ENCODE measurements at regions not wholly inside any gene's neighbourhood (a gene's known extent, or its start where the extent isn't known, plus 50 kb on each side); places are given as distances from the start of the nearest gene placed in this dataset.

DNA sequence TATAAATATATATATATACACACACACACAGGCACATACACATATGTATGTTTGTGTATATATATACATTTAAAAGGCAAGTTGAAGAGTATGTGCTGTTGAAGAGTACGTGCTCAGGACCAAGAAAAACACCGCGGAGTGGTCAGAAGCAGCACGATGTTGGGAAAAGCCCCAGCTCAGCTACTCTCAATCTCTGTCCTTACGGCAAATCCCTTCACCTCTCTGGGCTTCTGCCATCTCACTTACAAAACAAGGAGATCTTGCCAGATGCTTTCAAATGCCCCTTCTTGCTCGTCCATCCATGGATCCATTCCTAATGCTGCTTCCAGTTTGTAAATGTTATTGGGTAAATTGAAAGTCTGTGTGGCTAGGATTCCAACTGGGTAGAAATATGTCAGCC, 333.9 kb downstream of the BCL11A start:
- Histone ChIP-seq H3K27ac (ENCODE audit: low read depth, low read length, poor library complexity, severe bottlenecking) (no peak overlapping the region), H3K79me2 (ENCODE audit: insufficient read depth, low read length) (no peaks in the 10 kb centered on the region), H3K9me2 (ENCODE audit: low read depth, low read length) (no peaks in the 10 kb centered on the region), H3K36me3 (ENCODE audit: insufficient read depth, low read length) (no peaks in the 10 kb centered on the region), H3K9ac (ENCODE audit: low read length) (no peak overlapping the region), H3K27me3 (ENCODE audit: insufficient read depth, low read length) (no peaks in the 10 kb centered on the region), H3K4me3 (ENCODE audit: low read depth, low read length, poor library complexity, severe bottlenecking) (no peak overlapping the region), H4K20me1 (ENCODE audit: insufficient read depth, low read length) (no peaks in the 10 kb centered on the region), H3K4me2 (ENCODE audit: low read length) (no peak overlapping the region), H2AFZ (ENCODE audit: low read length) (no peak overlapping the region), H3F3A (ENCODE audit: insufficient read depth, low read length) (no peaks in the 10 kb centered on the region), H3K9me3 (ENCODE audit: low read length) (no peaks in the 10 kb centered on the region), H3K4me1 (ENCODE audit: insufficient read depth, low read length, severe bottlenecking) (no peaks in the 10 kb centered on the region)
- no peak for TF ChIP-seq EZH2 (IDR thresholded peaks at IDR 0.05; ENCODE audit: borderline replicate concordance, low read length)
- TF ChIP-seq, protein P1, sequence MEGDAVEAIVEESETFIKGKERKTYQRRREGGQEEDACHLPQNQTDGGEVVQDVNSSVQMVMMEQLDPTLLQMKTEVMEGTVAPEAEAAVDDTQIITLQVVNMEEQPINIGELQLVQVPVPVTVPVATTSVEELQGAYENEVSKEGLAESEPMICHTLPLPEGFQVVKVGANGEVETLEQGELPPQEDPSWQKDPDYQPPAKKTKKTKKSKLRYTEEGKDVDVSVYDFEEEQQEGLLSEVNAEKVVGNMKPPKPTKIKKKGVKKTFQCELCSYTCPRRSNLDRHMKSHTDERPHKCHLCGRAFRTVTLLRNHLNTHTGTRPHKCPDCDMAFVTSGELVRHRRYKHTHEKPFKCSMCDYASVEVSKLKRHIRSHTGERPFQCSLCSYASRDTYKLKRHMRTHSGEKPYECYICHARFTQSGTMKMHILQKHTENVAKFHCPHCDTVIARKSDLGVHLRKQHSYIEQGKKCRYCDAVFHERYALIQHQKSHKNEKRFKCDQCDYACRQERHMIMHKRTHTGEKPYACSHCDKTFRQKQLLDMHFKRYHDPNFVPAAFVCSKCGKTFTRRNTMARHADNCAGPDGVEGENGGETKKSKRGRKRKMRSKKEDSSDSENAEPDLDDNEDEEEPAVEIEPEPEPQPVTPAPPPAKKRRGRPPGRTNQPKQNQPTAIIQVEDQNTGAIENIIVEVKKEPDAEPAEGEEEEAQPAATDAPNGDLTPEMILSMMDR (IDR thresholded peaks at IDR 0.05; ENCODE audit: low read length), result no peak

DNA sequence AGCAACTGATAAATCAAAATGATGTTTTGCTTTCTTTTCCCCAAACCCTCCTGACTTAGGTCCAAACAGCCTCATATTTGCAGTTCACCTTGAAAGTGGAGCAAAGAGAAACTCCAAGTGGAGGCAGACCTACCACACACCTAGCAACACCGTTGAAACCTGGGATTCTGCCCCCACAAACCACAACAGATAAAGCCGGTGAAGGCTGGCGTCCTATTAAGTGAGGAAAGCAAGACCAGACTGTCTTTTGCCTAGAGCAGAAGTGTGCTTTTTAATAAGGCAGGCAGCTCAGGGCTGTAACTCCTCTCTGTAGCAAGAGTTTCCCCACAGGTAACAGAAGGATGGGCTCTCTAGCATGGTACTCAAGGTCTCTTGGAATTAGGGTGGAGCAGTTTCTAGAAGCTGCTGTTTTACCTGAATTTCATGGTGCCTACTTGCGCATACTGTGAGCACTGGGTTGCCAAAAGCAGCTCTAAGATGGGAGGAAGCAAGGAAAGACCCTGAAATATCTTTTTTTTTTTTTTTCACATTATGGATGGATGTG, 336.9 kb downstream of the BCL11A start:
- Histone ChIP-seq H3K27ac (ENCODE audit: low read depth, low read length, poor library complexity, severe bottlenecking) (no peak overlapping the region), H3K9me2 (ENCODE audit: low read depth, low read length) (no peaks in the 10 kb centered on the region)
- TF ChIP-seq, protein P1 (IDR thresholded peaks at IDR 0.05; ENCODE audit: low read length), result no peak
- TF ChIP-seq EZH2 (IDR thresholded peaks at IDR 0.05; ENCODE audit: borderline replicate concordance, low read length), result no peak

DNA sequence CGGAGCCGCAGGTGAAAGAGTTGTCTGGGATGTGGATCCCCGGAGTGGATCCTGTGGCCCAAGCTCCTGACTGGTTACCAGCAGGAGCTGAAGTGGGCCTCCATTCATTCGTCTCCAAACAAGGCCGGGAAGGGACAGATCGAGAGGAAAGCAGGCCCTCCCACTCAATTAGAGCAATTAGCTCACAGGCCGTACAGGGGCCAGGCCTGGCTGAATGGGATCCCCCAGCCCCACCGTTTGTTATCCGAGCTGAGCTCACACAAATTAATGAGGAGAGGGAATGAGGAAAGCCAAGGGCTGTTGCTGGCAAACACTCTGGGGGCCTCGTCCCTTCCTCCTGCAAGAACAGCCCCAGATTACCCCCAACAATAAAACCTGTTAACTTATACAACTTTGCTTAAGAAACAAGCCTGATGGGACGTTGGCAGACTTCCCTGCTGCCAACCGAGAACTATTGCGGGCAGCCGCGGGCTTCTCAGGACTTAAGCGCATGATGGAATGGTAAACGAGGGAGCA, 338.0 kb downstream of the BCL11A start:
- Histone ChIP-seq H3K4me2 (ENCODE audit: low read length) (no peak overlapping the region), H3K27ac (ENCODE audit: low read depth, low read length, poor library complexity, severe bottlenecking) (no peak overlapping the region), H3K9me2 (ENCODE audit: low read depth, low read length) (no peaks in the 10 kb centered on the region), H3K9me3 (ENCODE audit: low read length) (no peaks in the 10 kb centered on the region), H3K4me1 (ENCODE audit: insufficient read depth, low read length, severe bottlenecking) (no peaks in the 10 kb centered on the region), H3K36me3 (ENCODE audit: insufficient read depth, low read length) (no peaks in the 10 kb centered on the region), H3F3A (ENCODE audit: insufficient read depth, low read length) (no peaks in the 10 kb centered on the region), H2AFZ (ENCODE audit: low read length) (no peak overlapping the region), H4K20me1 (ENCODE audit: insufficient read depth, low read length) (no peaks in the 10 kb centered on the region), H3K27me3 (ENCODE audit: insufficient read depth, low read length) (no peaks in the 10 kb centered on the region), H3K9ac (ENCODE audit: low read length) (no peak overlapping the region), H3K4me3 (ENCODE audit: low read depth, low read length, poor library complexity, severe bottlenecking) (no peak overlapping the region), H3K79me2 (ENCODE audit: insufficient read depth, low read length) (no peaks in the 10 kb centered on the region)
- TF ChIP-seq, protein P1 (IDR thresholded peaks at IDR 0.05; ENCODE audit: low read length), result no peak

More for the DNA sequence above, 336.9 kb downstream of the BCL11A start:
- no peaks in the 10 kb centered on the region for H3K9me3 ChIP-seq (ENCODE audit: low read length)
- no peaks in the 10 kb centered on the region for H4K20me1 ChIP-seq (ENCODE audit: insufficient read depth, low read length)
- H3K4me1 ChIP-seq (ENCODE audit: insufficient read depth, low read length, severe bottlenecking), result no peaks in the 10 kb centered on the region
- no peak overlapping the region for H3K9ac ChIP-seq (ENCODE audit: low read length)
- no peaks in the 10 kb centered on the region for H3F3A ChIP-seq (ENCODE audit: insufficient read depth, low read length)
- H3K27me3 ChIP-seq (ENCODE audit: insufficient read depth, low read length), result no peaks in the 10 kb centered on the region
- H2AFZ ChIP-seq (ENCODE audit: low read length), result no peak overlapping the region
- H3K36me3 ChIP-seq (ENCODE audit: insufficient read depth, low read length), result no peaks in the 10 kb centered on the region
- no peak overlapping the region for H3K4me2 ChIP-seq (ENCODE audit: low read length)
- no peak overlapping the region for H3K4me3 ChIP-seq (ENCODE audit: low read depth, low read length, poor library complexity, severe bottlenecking)
- H3K79me2 ChIP-seq (ENCODE audit: insufficient read depth, low read length), result no peaks in the 10 kb centered on the region

Measured in OCI-LY1 (cell line).